Activated CD8-positive, alpha-beta T cell treated with anti-CD3 and anti-CD28 coated beads for 36 hours (primary cell): ENCODE measurements at regions not wholly inside any gene's neighbourhood (a gene's known extent, or its start where the extent isn't known, plus 50 kb on each side); places are given as distances from the start of the nearest gene placed in this dataset.

Experiments used
- ATAC-seq: fragments of 200-7000 bp; cut with Tn5 transposase; one replicate; pipeline ENCODE4 v1.10.0; 2021; ENCODE audit warnings: mild to moderate bottlenecking, moderate library complexity
- CTCF ChIA-PET: fragments of 350-600 bp; sonication (Branson Sonifier 250); formaldehyde crosslinking; loops from one replicate; lab custom pipeline; 2021; ENCODE audit warnings: antibody characterized with exemption; lab: Charles Lee
- POLR2A ChIA-PET: fragments of 350-600 bp; sonication (Branson Sonifier 250); formaldehyde crosslinking; loops from one replicate; lab custom pipeline; 2021; ENCODE audit warnings: antibody characterized with exemption; lab: Charles Lee
- DNase-seq: peaks from one replicate; pipeline ENCODE4 v3.0.0-alpha.2; 2020
- H3K27ac Mint-ChIP-seq: one replicate; pipeline ENCODE4 v1.8.0; 2021; ENCODE audit warnings: mild to moderate bottlenecking, mixed read lengths
- H3K27me3 Mint-ChIP-seq: one replicate; pipeline ENCODE4 v1.8.0; 2021; ENCODE audit warnings: mixed read lengths
- H3K36me3 Mint-ChIP-seq: one replicate; pipeline ENCODE4 v1.8.0; 2021; ENCODE audit warnings: low read depth, mixed read lengths
- H3K4me1 Mint-ChIP-seq: one replicate; pipeline ENCODE4 v1.8.0; 2021; ENCODE audit warnings: low read depth, mixed read lengths
- H3K4me3 Mint-ChIP-seq: one replicate; pipeline ENCODE4 v1.8.0; 2021; ENCODE audit warnings: mild to moderate bottlenecking, moderate library complexity, mixed read lengths
- H3K9me3 Mint-ChIP-seq: one replicate; pipeline ENCODE4 v1.8.0; 2021; ENCODE audit warnings: mixed read lengths
- CTCF ChIP-seq: fragments of 200-600 bp; IDR thresholded peaks from one replicate; pipeline ENCODE4 v1.8.0; 2022; ENCODE audit warnings: antibody characterized with exemption, mild to moderate bottlenecking
- intact Hi-C: fragments of 100-400 bp; cut with micrococcal nuclease; formaldehyde crosslinking; loops from one replicate; pipeline ENCODE4 v1.10.0; 2022

- H3K4me1 Mint-ChIP-seq, result no peaks in the 10 kb centered on the region
- ChIA-PET POLR2A (no interaction called here), CTCF (no interaction called here)
- ATAC-seq (no peak), DNase-seq (no peak)
- H3K36me3 Mint-ChIP-seq, result no peaks in the 10 kb centered on the region
- peaks cover 27% of the 10 kb centered on the region for H3K27me3 Mint-ChIP-seq
- no peak overlapping the region for H3K4me3 Mint-ChIP-seq
- TF ChIP-seq CTCF, result no peak
- H3K9me3 Mint-ChIP-seq, result peaks cover 9% of the 10 kb centered on the region
- intact Hi-C loops, result no loop called here
- no peak overlapping the region for H3K27ac Mint-ChIP-seq
These were observed 612.7 kb downstream of the BRD1 start for GRCh38 chr22:49214976-49215375.

GRCh38 chr22:49213731-49214352, 613.8 kb downstream of the BRD1 start:
- Mint-ChIP-seq H3K27ac (no peak overlapping the region), H3K27me3 (peaks cover 21% of the 10 kb centered on the region), H3K4me1 (no peaks in the 10 kb centered on the region), H3K4me3 (no peak overlapping the region), H3K9me3 (peaks cover 9% of the 10 kb centered on the region), H3K36me3 (no peaks in the 10 kb centered on the region)
- no peak for DNase-seq
- intact Hi-C loops, result no loop called here
- POLR2A ChIA-PET, result no interaction called here
- TF ChIP-seq CTCF, result no peak
- no peak for ATAC-seq
- CTCF ChIA-PET, result no interaction called here

GRCh38 chr22:49212466-49212865, 615.2 kb downstream of the BRD1 start:
- Mint-ChIP-seq H3K4me3 (no peak overlapping the region), H3K27ac (no peak overlapping the region), H3K9me3 (peaks cover 1% of the 10 kb centered on the region), H3K27me3 (peaks cover 12% of the 10 kb centered on the region), H3K4me1 (no peaks in the 10 kb centered on the region), H3K36me3 (no peaks in the 10 kb centered on the region)
- intact Hi-C loops, result no loop called here
- no peak for TF ChIP-seq CTCF
- ATAC-seq (no peak), DNase-seq (no peak)
- ChIA-PET CTCF (no interaction called here), POLR2A (no interaction called here)

GRCh38 chr22:49212002-49212401, 615.7 kb downstream of the BRD1 start:
- CTCF ChIA-PET, result no interaction called here
- ATAC-seq (no peak), DNase-seq (no peak)
- POLR2A ChIA-PET, result no interaction called here
- intact Hi-C loops, result no loop called here
- H3K9me3 Mint-ChIP-seq, result no peaks in the 10 kb centered on the region
- H3K27ac Mint-ChIP-seq, result no peak overlapping the region
- no peak for TF ChIP-seq CTCF
- no peak overlapping the region for H3K4me3 Mint-ChIP-seq
- peaks cover 9% of the 10 kb centered on the region for H3K27me3 Mint-ChIP-seq
- no peaks in the 10 kb centered on the region for H3K36me3 Mint-ChIP-seq
- H3K4me1 Mint-ChIP-seq, result no peaks in the 10 kb centered on the region

- no peak overlapping the region for H3K27ac Mint-ChIP-seq
- no peaks in the 10 kb centered on the region for H3K36me3 Mint-ChIP-seq
- intact Hi-C loops, result no loop called here
- no peak for ATAC-seq
- no peak for DNase-seq
- no peaks in the 10 kb centered on the region for H3K4me1 Mint-ChIP-seq
- POLR2A ChIA-PET, result no interaction called here
- CTCF ChIA-PET, result no interaction called here
- H3K4me3 Mint-ChIP-seq, result no peak overlapping the region
- TF ChIP-seq CTCF, result no peak
- no peaks in the 10 kb centered on the region for H3K9me3 Mint-ChIP-seq
- H3K27me3 Mint-ChIP-seq, result peaks cover 5% of the 10 kb centered on the region
These were observed 616.5 kb downstream of the BRD1 start for GRCh38 chr22:49211176-49211575.
